Subcutaneous abdominal adipose tissue (tissue), 5 donors: ENCODE measurements at regions not wholly inside any gene's neighbourhood (a gene's known extent, or its start where the extent isn't known, plus 50 kb on each side); places are given as distances from the start of the nearest gene placed in this dataset.
"Not testable (repeated sequence)": the region's sequence is repeated elsewhere in the genome, so short reads cannot be mapped to it uniquely, and the experiment has no call there.

ENCODE experiments used
- H3K27ac ChIP-seq: one replicate; pipeline ENCODE4 v1.7.0; 2013; ENCODE audit warnings: low read depth, mild to moderate bottlenecking, inconsistent platforms, low read length, moderate library complexity
- H3K27me3 ChIP-seq, 5 donors: one replicate each; pipeline ENCODE4 v1.7.0; 2013; ENCODE audit warnings: low read length in 5 of 5, inconsistent platforms in 1 of 5; ENCODE audit not compliant: control insufficient read depth in 5 of 5, insufficient read depth in 4 of 5
- H3K36me3 ChIP-seq, 5 donors: one replicate each; pipeline ENCODE4 v1.7.0; 2013; ENCODE audit warnings: low read length in 5 of 5; ENCODE audit not compliant: control insufficient read depth in 5 of 5, insufficient read depth in 5 of 5
- H3K4me1 ChIP-seq, 5 donors: one replicate each; pipeline ENCODE4 v1.7.0; 2013; ENCODE audit warnings: low read length in 5 of 5, mild to moderate bottlenecking in 3 of 5, moderate library complexity in 1 of 5; ENCODE audit not compliant: control insufficient read depth in 5 of 5, insufficient read depth in 5 of 5
- H3K4me3 ChIP-seq, 5 donors: one replicate each; pipeline ENCODE4 v1.7.0; 2013; ENCODE audit warnings: low read length in 5 of 5, low read depth in 1 of 5
- H3K9ac ChIP-seq, 5 donors: one replicate each; pipeline ENCODE4 v1.7.0; 2013; ENCODE audit warnings: low read length in 5 of 5, mild to moderate bottlenecking in 4 of 5, moderate library complexity in 3 of 5
- H3K9me3 ChIP-seq, 5 donors: one replicate each; pipeline ENCODE4 v1.7.0; 2013; ENCODE audit warnings: low read length in 5 of 5; ENCODE audit not compliant: control insufficient read depth in 5 of 5
- donor health status: healthy.
- donor health status: healthy.
- donor health status: healthy.
- donor health status: healthy.
- donor health status: healthy.

DNA sequence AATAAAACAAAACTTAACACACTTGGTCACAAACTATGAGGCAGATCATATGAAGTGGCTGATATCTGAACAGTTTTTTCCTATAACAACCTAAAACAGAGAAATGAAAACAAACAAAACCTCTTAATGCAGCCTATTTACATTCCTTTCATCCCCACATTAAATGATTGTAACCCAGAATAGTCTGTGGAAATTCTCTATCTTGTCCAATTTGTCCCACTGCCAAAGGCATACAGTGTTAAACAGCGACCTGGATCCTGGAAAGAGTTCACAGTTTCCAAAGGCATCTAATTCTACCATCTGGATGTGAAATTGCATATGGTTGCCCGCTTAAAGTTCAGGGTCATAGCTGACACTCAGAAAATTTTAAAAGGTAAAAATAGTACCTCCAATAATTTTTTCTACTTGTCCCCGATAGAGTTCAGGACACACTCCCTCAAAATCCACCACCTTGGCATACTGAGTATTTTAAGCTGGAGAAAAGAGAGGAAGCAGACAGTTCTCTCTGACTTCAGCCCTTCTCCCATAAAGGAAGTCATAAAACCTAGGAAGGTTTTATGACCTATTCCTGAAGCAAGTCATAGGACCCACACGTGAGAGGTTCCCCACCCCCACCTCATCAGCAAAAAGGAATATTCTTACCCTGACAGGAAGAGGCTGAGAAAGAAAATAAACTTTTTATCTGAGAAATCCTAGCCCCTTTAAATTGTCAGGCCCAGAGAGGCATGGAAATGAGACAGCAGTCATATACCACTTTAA is 270.2 kb downstream of the PAPSS1 start:
- H3K36me3 ChIP-seq = no peaks in the 10 kb centered on the region
- H3K9me3 ChIP-seq = no peaks in the 10 kb centered on the region
- H3K27ac ChIP-seq = no peak overlapping the region
- no peaks in the 10 kb centered on the region for H3K4me1 ChIP-seq
- H3K9ac ChIP-seq = no peak overlapping the region
- no peak overlapping the region for H3K4me3 ChIP-seq
- H3K27me3 ChIP-seq = no peaks in the 10 kb centered on the region

DNA sequence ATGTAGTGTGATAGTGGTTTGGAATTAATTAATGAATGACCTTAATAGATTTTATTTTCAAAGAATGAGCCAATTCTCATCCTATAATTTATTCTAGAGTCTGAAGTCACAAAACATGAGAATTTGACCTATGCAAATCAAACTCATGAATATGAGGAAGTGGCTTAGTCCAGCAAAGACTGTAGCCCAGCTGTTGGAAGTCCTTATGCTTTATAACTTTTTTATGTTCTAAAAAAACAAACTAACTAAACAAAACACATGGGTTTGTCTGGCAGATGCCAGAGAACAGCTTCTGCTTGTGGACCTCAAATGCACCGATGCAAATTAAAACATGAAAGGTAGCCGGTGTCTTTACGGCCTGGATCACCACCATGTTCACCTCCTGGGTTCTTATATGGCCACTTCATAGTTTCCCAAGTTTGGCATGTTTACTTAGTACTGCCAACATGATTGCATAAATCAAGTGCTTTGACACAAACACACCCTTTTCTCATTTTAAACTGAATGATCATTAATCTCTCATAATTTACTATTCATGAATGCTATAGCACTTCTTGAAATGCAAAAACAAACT is 277.4 kb downstream of the PAPSS1 start:
- H3K27ac ChIP-seq = no peak overlapping the region

DNA sequence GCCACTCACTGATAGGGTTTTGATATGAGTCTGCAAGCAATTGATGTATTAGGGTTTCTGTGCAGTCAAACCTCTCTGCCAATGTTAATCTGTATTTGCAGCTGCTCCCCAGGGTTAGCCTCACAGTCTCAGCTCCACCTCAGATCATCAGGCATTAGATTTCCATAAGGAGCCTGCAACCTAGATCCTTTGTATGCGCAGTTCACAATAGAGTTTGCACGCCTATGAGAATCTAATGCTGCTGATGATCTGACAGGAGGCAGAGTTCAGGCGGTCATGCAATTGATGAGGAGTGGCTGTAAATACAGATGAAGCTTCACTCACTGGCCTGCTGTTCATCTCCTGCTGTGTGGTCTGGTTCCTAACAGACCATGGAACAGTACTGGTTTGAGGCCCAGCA is 280.6 kb downstream of the PAPSS1 start:
- no peak overlapping the region for H3K9ac ChIP-seq
- no peak overlapping the region for H3K4me3 ChIP-seq
- peaks cover 0 to 2% (median 0%) of the 10 kb centered on the region in 5 donors for H3K4me1 ChIP-seq
- no peaks in the 10 kb centered on the region for H3K9me3 ChIP-seq
- no peaks in the 10 kb centered on the region for H3K36me3 ChIP-seq
- H3K27me3 ChIP-seq = no peaks in the 10 kb centered on the region
- H3K27ac ChIP-seq = no peak overlapping the region

More for the DNA sequence above, 277.4 kb downstream of the PAPSS1 start:
- Histone ChIP-seq H3K9ac (no peak overlapping the region), H3K27me3 (no peaks in the 10 kb centered on the region), H3K36me3 (no peaks in the 10 kb centered on the region), H3K4me3 (no peak overlapping the region), H3K4me1 (peaks cover 0 to 2% (median 0%) of the 10 kb centered on the region in 5 donors), H3K9me3 (no peaks in the 10 kb centered on the region)

DNA sequence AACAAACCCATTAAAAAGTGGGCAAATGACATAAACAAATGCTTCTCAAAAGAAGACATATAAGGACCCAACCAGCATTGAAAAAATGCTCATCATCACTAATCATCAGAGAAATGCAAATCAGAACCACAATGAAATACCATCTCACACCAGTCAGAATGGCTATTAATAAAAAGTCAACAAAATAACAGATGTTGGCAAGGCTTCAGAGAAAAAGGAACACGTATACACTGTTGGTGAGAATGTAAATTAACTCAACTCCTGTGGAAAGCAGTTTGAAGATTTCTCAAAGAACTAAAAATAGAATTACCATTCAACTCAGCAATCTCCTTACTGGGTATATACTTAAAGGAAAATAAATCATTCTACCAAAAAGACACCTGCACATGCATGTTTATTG is 283.6 kb downstream of the PAPSS1 start:
- H3K9me3 ChIP-seq, H3K27me3 ChIP-seq, H3K36me3 ChIP-seq, H3K4me1 ChIP-seq, H3K27ac ChIP-seq, H3K9ac ChIP-seq, H3K4me3 ChIP-seq: not testable (repeated sequence)

DNA sequence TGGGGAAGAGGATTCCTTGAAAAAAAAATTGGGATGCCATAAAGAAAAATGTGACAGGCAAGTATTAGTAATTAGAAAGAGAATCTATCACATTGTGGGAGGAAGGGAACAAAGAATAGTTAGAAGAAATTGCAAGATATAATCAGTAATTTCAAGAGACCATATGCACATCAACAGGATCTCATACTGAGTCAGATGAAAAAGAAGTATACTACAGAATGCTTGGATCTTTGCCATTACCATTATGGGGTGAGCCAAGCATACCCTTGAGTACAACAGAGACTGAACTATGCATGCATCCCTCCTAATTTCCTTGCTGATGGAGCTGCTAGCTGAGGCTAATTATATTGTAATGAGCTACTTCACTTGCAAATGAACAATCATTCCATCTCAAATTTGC is 287.6 kb downstream of the PAPSS1 start:
- Histone ChIP-seq H3K27ac (no peak overlapping the region), H3K27me3 (no peaks in the 10 kb centered on the region)

DNA sequence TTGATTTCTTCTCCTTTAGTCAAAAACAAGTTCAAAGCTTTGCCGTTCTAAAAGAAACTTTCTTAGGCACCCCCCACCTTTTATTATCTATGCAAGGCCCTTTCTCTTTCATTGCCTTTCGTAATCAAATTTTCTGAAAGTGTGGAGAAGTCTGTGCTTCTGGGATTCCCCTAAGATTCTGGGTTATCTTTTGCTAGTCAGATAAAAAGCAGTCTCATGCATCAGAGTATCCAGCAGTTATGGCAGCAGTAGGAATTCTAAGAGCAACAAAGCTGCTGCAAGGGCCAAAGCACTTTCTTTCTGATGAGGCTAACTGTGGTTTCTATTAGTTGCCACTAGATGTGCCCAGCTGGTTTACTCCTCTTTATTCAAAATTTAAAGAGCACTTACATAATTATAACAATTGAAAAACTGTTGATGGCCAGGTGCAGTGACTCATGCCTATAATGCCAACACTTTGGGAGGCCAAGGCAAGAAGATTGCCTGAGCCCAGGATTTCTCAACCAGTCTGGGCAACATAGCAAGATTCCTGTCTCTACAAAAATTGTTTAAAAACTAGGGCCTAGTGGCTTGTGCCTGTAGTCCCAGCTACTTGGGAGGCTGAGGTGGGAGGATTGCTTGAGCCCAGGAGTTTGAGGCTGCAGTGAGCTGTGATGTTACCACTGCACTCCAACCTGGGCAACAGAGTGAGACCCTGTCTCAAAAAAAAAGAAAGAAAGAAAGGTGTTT is 296.2 kb downstream of the PAPSS1 start:
- no peak overlapping the region for H3K9ac ChIP-seq
- no peaks in the 10 kb centered on the region for H3K4me1 ChIP-seq
- H3K36me3 ChIP-seq = no peaks in the 10 kb centered on the region
- H3K4me3 ChIP-seq = no peak overlapping the region
- H3K9me3 ChIP-seq = peaks cover 0 to 5% (median 0%) of the 10 kb centered on the region in 5 donors
- no peak overlapping the region for H3K27ac ChIP-seq
- no peaks in the 10 kb centered on the region for H3K27me3 ChIP-seq

More for the DNA sequence above, 287.6 kb downstream of the PAPSS1 start:
- Histone ChIP-seq H3K9ac (no peak overlapping the region), H3K4me3 (no peak overlapping the region), H3K9me3 (no peaks in the 10 kb centered on the region), H3K36me3 (no peaks in the 10 kb centered on the region), H3K4me1 (no peaks in the 10 kb centered on the region)

DNA sequence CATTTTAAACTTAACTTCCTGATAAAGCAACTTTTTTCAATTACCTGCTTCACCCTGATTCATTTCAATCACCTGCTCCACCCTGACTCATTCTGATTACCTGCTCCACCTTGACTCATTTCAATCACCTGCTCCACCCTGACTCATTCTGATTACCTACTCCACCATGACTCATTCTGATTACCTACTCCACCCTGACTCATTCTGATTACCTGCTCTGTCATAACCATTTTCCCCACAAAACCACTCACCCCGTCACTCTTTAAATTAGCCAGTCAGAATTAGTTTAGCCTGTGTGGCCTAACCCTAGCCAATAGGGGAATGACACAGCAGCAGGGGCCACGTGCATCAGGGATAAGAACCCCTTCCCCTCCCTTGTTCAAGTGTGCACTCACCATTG is 300.5 kb downstream of the PAPSS1 start:
- not testable (repeated sequence) for H3K36me3 ChIP-seq, H3K9ac ChIP-seq, H3K27ac ChIP-seq, H3K4me1 ChIP-seq, H3K27me3 ChIP-seq, H3K9me3 ChIP-seq, H3K4me3 ChIP-seq

DNA sequence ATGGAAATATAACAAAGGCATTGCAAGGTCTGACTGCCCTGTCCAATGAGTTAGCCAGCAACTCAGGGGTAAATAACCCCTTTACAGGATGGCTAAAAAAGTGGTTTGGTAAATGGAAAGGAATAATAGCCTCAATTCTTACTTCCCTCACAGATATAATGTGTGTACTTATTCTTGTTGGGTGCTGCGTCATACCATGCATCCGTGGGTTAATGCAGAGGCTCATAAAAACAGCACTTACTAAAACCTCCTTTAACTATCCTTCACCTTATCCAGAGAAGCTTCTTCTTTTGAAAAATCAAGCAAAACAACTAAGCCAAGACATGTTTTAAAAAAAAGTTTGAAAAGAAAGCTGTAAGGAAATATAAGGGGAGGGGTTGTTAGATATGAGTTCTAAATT is 301.0 kb downstream of the PAPSS1 start:
- Histone ChIP-seq H3K36me3 (no peaks in the 10 kb centered on the region), H3K9me3 (peaks cover 0 to 5% (median 0%) of the 10 kb centered on the region in 5 donors), H3K9ac (no peak overlapping the region), H3K4me3 (no peak overlapping the region), H3K4me1 (no peaks in the 10 kb centered on the region), H3K27ac (no peak overlapping the region), H3K27me3 (no peaks in the 10 kb centered on the region)

DNA sequence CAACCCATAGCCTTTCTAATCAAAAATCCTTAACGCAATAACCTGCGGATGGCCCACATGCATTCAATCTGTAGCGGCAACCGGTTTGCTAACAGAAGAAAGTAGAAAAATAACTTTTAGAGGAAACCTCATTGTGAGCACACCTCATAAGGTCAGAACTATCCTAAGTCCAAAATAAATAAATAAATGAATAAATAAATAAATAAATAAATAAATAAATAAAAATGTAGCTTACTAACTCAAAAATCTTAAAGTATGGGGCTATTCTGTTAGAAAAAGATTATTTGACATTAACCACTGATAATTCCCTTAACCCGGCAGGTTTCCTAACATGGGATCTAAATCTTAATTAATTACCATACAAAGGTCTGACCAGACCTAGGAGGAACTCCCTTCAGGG is 304.5 kb downstream of the PAPSS1 start:
- H3K4me1 ChIP-seq, H3K9ac ChIP-seq, H3K27me3 ChIP-seq, H3K36me3 ChIP-seq, H3K4me3 ChIP-seq, H3K27ac ChIP-seq, H3K9me3 ChIP-seq: not testable (repeated sequence)

DNA sequence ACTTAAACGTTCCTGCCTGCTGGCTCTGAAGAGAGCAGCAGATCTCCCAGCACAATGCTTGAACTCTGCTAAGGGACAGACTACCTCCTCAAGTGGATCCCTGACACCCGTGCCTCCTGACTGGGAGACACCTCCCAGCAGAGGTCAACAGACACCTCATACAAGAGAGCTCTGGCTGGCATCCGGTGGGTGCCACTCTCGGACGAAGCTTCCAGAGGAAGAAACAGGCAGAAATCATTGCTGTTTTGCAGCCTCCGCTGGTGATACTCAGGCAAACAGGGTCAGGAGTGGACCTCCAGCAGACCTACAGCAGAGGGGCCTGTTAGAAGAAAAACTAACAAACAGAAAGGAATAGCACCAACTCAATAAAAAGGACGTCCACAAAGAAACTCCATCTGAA is 310.2 kb downstream of the PAPSS1 start:
- not testable (repeated sequence) for H3K36me3 ChIP-seq, H3K27ac ChIP-seq, H3K9ac ChIP-seq, H3K9me3 ChIP-seq, H3K4me1 ChIP-seq, H3K27me3 ChIP-seq, H3K4me3 ChIP-seq
